ENCODE measurements at regions not wholly inside any gene's neighbourhood (a gene's known extent, or its start where the extent isn't known, plus 50 kb on each side); places are given as distances from the start of the nearest gene placed in this dataset.
"Not testable (repeated sequence)": the region's sequence is repeated elsewhere in the genome, so short reads cannot be mapped to it uniquely, and the experiment has no call there.

GRCh38 chr3:193174140-193174539, 66.9 kb upstream of the PLAAT1 start:
- H3K9me3 ChIP-seq (ENCODE audit: insufficient read depth, low read length, severe bottlenecking): no peaks in the 10 kb centered on the region
- no peaks in the 10 kb centered on the region for H3K27me3 ChIP-seq (ENCODE audit: insufficient read depth, low read length, poor library complexity)
- H2AFZ ChIP-seq (ENCODE audit: low read depth, low read length): no peak overlapping the region
- ATAC-seq (ENCODE audit: insufficient read depth, low read depth): no peak
- H3K79me2 ChIP-seq (ENCODE audit: insufficient read depth, low read length): no peaks in the 10 kb centered on the region
- no peak overlapping the region for H3K9ac ChIP-seq (ENCODE audit: low read depth, low read length)
- no peak for DNase-seq
- H3K4me2 ChIP-seq (ENCODE audit: insufficient read depth, low read length): no peak overlapping the region
- no peaks in the 10 kb centered on the region for H3K36me3 ChIP-seq (ENCODE audit: insufficient read depth, low read length)
- no peaks in the 10 kb centered on the region for H4K20me1 ChIP-seq (ENCODE audit: insufficient read depth, low read length)
- no peaks in the 10 kb centered on the region for H3K4me1 ChIP-seq (ENCODE audit: insufficient read depth, low read length)
- no peak for TF ChIP-seq EZH2 (IDR thresholded peaks at IDR 0.05; ENCODE audit: borderline replicate concordance, low read depth, low read length, severe bottlenecking)
- TF ChIP-seq, protein P1, sequence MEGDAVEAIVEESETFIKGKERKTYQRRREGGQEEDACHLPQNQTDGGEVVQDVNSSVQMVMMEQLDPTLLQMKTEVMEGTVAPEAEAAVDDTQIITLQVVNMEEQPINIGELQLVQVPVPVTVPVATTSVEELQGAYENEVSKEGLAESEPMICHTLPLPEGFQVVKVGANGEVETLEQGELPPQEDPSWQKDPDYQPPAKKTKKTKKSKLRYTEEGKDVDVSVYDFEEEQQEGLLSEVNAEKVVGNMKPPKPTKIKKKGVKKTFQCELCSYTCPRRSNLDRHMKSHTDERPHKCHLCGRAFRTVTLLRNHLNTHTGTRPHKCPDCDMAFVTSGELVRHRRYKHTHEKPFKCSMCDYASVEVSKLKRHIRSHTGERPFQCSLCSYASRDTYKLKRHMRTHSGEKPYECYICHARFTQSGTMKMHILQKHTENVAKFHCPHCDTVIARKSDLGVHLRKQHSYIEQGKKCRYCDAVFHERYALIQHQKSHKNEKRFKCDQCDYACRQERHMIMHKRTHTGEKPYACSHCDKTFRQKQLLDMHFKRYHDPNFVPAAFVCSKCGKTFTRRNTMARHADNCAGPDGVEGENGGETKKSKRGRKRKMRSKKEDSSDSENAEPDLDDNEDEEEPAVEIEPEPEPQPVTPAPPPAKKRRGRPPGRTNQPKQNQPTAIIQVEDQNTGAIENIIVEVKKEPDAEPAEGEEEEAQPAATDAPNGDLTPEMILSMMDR (IDR thresholded peaks at IDR 0.05; ENCODE audit: borderline replicate concordance, extremely low read depth, low read length, poor library complexity, severe bottlenecking): no peak
- no peak overlapping the region for H3K4me3 ChIP-seq (ENCODE audit: low read depth in 1 of 2, low read length in 2 of 2)
- no peak overlapping the region for H3K27ac ChIP-seq (ENCODE audit: low read length)

DNA sequence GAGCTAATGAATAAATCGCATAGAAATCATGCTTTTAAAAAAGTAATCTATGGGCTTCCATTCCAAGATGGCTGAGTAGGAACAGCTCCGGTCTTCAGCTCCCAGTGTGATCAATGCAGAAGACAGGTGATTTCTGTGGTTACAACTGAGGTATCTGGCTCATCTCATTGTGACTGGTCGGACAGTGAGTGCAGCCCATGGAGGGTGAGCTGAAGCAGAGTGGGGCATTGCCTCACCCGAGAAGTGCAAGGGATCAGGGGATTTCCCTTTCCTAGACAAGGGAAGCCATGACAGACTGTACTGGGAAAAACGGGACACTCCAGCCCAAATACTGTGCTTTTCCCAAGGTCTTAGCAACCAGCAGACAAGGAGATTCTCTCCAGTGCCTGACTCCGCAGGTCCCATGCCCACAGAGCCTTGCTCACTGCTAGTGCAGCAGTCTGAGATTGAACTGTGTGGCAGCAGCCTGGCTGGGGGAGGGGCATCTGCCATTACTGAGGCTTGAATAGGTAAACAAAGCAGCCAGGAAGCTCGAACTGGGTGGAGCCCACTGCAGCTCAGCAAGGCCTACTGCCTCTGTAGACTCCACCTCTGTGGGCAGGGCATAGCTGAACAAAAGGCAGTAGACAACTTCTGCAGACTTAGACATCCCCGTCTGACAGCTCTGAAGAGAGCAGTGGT, 61.5 kb upstream of the PLAAT1 start:
- H3K4me1 ChIP-seq (ENCODE audit: insufficient read depth, low read length); ATAC-seq (ENCODE audit: insufficient read depth, low read depth); H2AFZ ChIP-seq (ENCODE audit: low read depth, low read length); H3K4me3 ChIP-seq (ENCODE audit: low read depth in 1 of 2, low read length in 2 of 2); H3K9ac ChIP-seq (ENCODE audit: low read depth, low read length); H3K4me2 ChIP-seq (ENCODE audit: insufficient read depth, low read length); H4K20me1 ChIP-seq (ENCODE audit: insufficient read depth, low read length); H3K79me2 ChIP-seq (ENCODE audit: insufficient read depth, low read length); DNase-seq; H3K27ac ChIP-seq (ENCODE audit: low read length); H3K36me3 ChIP-seq (ENCODE audit: insufficient read depth, low read length); H3K27me3 ChIP-seq (ENCODE audit: insufficient read depth, low read length, poor library complexity); H3K9me3 ChIP-seq (ENCODE audit: insufficient read depth, low read length, severe bottlenecking): not testable (repeated sequence)

DNA sequence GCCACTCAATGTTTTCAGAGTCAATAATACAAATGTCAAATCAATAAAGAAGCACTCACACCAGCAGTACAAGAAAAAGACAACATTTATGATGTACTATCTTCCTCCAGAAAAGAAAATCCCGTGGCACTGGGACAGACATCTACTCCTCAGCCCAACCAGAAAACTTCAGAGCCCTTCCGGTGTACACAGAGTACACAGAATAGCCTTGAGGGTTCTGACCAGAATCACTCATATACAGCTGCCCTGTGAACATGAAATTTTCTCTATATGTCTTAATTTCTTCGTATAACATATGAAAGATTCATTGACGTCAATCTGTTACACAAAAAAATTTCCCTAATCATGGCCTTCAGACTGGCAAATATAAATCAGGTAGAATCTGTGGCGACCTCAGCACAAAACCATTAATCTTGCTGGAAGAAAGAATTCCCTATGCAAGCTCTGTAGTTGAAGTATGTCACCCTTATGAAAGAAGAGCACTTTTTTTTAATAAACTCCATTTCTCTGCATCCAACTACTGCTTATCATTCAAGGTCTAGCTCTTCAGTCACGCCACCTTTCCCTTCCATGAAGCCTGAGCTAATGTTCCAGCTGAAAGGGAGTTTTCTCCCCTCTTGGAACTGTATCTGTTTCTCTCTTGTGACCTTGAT, 53.8 kb upstream of the PLAAT1 start:
- no peaks in the 10 kb centered on the region for H4K20me1 ChIP-seq (ENCODE audit: insufficient read depth, low read length)
- H3K4me3 ChIP-seq (ENCODE audit: low read depth in 1 of 2, low read length in 2 of 2): no peak overlapping the region
- H3K79me2 ChIP-seq (ENCODE audit: insufficient read depth, low read length): no peaks in the 10 kb centered on the region
- no peaks in the 10 kb centered on the region for H3K9me3 ChIP-seq (ENCODE audit: insufficient read depth, low read length, severe bottlenecking)
- no peak overlapping the region for H3K4me2 ChIP-seq (ENCODE audit: insufficient read depth, low read length)
- H2AFZ ChIP-seq (ENCODE audit: low read depth, low read length): no peak overlapping the region
- H3K27me3 ChIP-seq (ENCODE audit: insufficient read depth, low read length, poor library complexity): peaks cover 3% of the 10 kb centered on the region
- H3K4me1 ChIP-seq (ENCODE audit: insufficient read depth, low read length): no peaks in the 10 kb centered on the region
- DNase-seq (no peak), ATAC-seq (ENCODE audit: insufficient read depth, low read depth) (no peak)
- H3K9ac ChIP-seq (ENCODE audit: low read depth, low read length): no peak overlapping the region
- no peak overlapping the region for H3K27ac ChIP-seq (ENCODE audit: low read length)
- TF ChIP-seq, protein P1 (IDR thresholded peaks at IDR 0.05; ENCODE audit: borderline replicate concordance, extremely low read depth, low read length, poor library complexity, severe bottlenecking): no peak
- TF ChIP-seq EZH2 (IDR thresholded peaks at IDR 0.05; ENCODE audit: borderline replicate concordance, low read depth, low read length, severe bottlenecking): no peak
- no peaks in the 10 kb centered on the region for H3K36me3 ChIP-seq (ENCODE audit: insufficient read depth, low read length)

GRCh38 chr3:193190146-193190786, 50.8 kb upstream of the PLAAT1 start:
- H4K20me1 ChIP-seq (ENCODE audit: insufficient read depth, low read length): no peaks in the 10 kb centered on the region
- H3K27ac ChIP-seq (ENCODE audit: low read length): no peak overlapping the region
- H3K9ac ChIP-seq (ENCODE audit: low read depth, low read length): no peak overlapping the region
- DNase-seq: peak; percentile 12
- no peak overlapping the region for H3K4me3 ChIP-seq (ENCODE audit: low read depth in 1 of 2, low read length in 2 of 2)
- H3K27me3 ChIP-seq (ENCODE audit: insufficient read depth, low read length, poor library complexity): peaks cover 10% of the 10 kb centered on the region
- H3K9me3 ChIP-seq (ENCODE audit: insufficient read depth, low read length, severe bottlenecking): no peaks in the 10 kb centered on the region
- peak; percentile 68 for ATAC-seq (ENCODE audit: insufficient read depth, low read depth)
- H3K36me3 ChIP-seq (ENCODE audit: insufficient read depth, low read length): no peaks in the 10 kb centered on the region
- no peaks in the 10 kb centered on the region for H3K79me2 ChIP-seq (ENCODE audit: insufficient read depth, low read length)
- H3K4me2 ChIP-seq (ENCODE audit: insufficient read depth, low read length): no peak overlapping the region
- no peaks in the 10 kb centered on the region for H3K4me1 ChIP-seq (ENCODE audit: insufficient read depth, low read length)
- H2AFZ ChIP-seq (ENCODE audit: low read depth, low read length): no peak overlapping the region
- no peak for TF ChIP-seq EZH2 (IDR thresholded peaks at IDR 0.05; ENCODE audit: borderline replicate concordance, low read depth, low read length, severe bottlenecking)
- TF ChIP-seq, protein P1 (IDR thresholded peaks at IDR 0.05; ENCODE audit: borderline replicate concordance, extremely low read depth, low read length, poor library complexity, severe bottlenecking): peak; percentile 55

All from DND-41 (cell line).